Liver (tissue), 3 donors: ENCODE measurements at regions not wholly inside any gene's neighbourhood (a gene's known extent, or its start where the extent isn't known, plus 50 kb on each side); places are given as distances from the start of the nearest gene placed in this dataset.

Source experiments
- ATF3 ChIP-seq: IDR thresholded peaks from 2 replicates; pipeline ENCODE4 v1.6.1; 2016; ENCODE audit warnings: antibody characterized with exemption
- CTCF ChIP-seq: fragments of 150-350 bp; IDR thresholded peaks from 2 replicates; pipeline ENCODE4 v1.5.1; 2017; ENCODE audit warnings: improper control_type of control experiment, low read depth, low read length; ENCODE audit not compliant: missing input control
- EGR1 ChIP-seq, 2 donors: IDR thresholded peaks; 2 replicates each; pipeline ENCODE4 v1.6.1; 2016 to 2018; ENCODE audit warnings: antibody characterized with exemption in 2 of 2, low read depth in 2 of 2
- GABPA ChIP-seq, 2 donors: IDR thresholded peaks in 1 of 2; conservative IDR thresholded peaks in 1 of 2; 2 replicates each; pipeline ENCODE4 v1.6.1; 2016; ENCODE audit warnings: antibody characterized with exemption in 2 of 2, mild to moderate bottlenecking in 1 of 2, moderate library complexity in 1 of 2
- HNF4G ChIP-seq: IDR thresholded peaks from 2 replicates; pipeline ENCODE4 v1.6.1; 2016; ENCODE audit warnings: antibody characterized with exemption
- JUND ChIP-seq, 2 donors: IDR thresholded peaks; 2 replicates each; pipeline ENCODE4 v1.6.1; 2016; ENCODE audit warnings: antibody characterized with exemption in 2 of 2
- MAX ChIP-seq: IDR thresholded peaks from 2 replicates; pipeline ENCODE4 v1.6.1; 2016; ENCODE audit warnings: antibody characterized with exemption
- RAD21 ChIP-seq, 2 donors: IDR thresholded peaks; 2 replicates each; pipeline ENCODE4 v1.6.1; 2016; ENCODE audit warnings: antibody characterized with exemption in 2 of 2, mild to moderate bottlenecking in 2 of 2
- REST ChIP-seq: IDR thresholded peaks from 2 replicates; pipeline ENCODE4 v1.6.1; 2016; ENCODE audit warnings: antibody characterized with exemption, mild to moderate bottlenecking
- RXRA ChIP-seq, 2 donors: IDR thresholded peaks; 2 replicates each; pipeline ENCODE4 v1.6.1; 2017 to 2018; ENCODE audit warnings: antibody characterized with exemption in 2 of 2, mild to moderate bottlenecking in 1 of 2
- SP1 ChIP-seq: IDR thresholded peaks from 2 replicates; pipeline ENCODE4 v1.6.1; 2018; ENCODE audit warnings: antibody characterized with exemption, mild to moderate bottlenecking
- TAF1 ChIP-seq: conservative IDR thresholded peaks from 2 replicates; pipeline ENCODE4 v1.6.1; 2016; ENCODE audit warnings: antibody characterized with exemption, mild to moderate bottlenecking
- YY1 ChIP-seq: IDR thresholded peaks from 2 replicates; pipeline ENCODE4 v1.6.1; 2016; ENCODE audit warnings: antibody characterized with exemption, mild to moderate bottlenecking
- ZBTB33 ChIP-seq: IDR thresholded peaks from 2 replicates; pipeline ENCODE4 v1.6.1; 2016; ENCODE audit warnings: antibody characterized with exemption
- donor health status: healthy.
- donor health status: healthy.

- TF ChIP-seq CTCF = no peak
- TF ChIP-seq RAD21 (IDR thresholded peaks at IDR 0.05) = no peak
- no peak for TF ChIP-seq GABPA (IDR thresholded peaks at IDR 0.05 in 1 of 2, conservative IDR thresholded peaks at IDR 0.05 in 1 of 2)
- TF ChIP-seq REST = no peak
- TF ChIP-seq YY1 = no peak
- TF ChIP-seq ATF3 = no peak
- no peak for TF ChIP-seq TAF1
- TF ChIP-seq HNF4G = no peak
- no peak for TF ChIP-seq JUND (IDR thresholded peaks at IDR 0.05)
- TF ChIP-seq MAX = no peak
- TF ChIP-seq SP1 = no peak
- TF ChIP-seq EGR1 (IDR thresholded peaks at IDR 0.05; ENCODE audit: low read depth in 2 of 2) = no peak
- no peak for TF ChIP-seq RXRA (IDR thresholded peaks at IDR 0.05)
- no peak for TF ChIP-seq ZBTB33
Measured at GRCh38 chr4:156608651-156609050, 362.9 kb downstream of the PDGFC start.
